ENCODE measurements at regions not wholly inside any gene's neighbourhood (a gene's known extent, or its start where the extent isn't known, plus 50 kb on each side); places are given as distances from the start of the nearest gene placed in this dataset.
"Not testable (repeated sequence)": the region's sequence is repeated elsewhere in the genome, so short reads cannot be mapped to it uniquely, and the experiment has no call there.

- not testable (repeated sequence) for DNase-seq
Observed at GRCh38 chr15:22684786-22685185, 101.7 kb upstream of the NIPA1 start.

- not testable (repeated sequence) for DNase-seq
Observed at GRCh38 chr15:22699881-22700280, 86.6 kb upstream of the NIPA1 start.

GRCh38 chr15:22710831-22711341, 75.6 kb upstream of the NIPA1 start:
- not testable (repeated sequence) for DNase-seq

GRCh38 chr15:22713933-22714332, 72.5 kb upstream of the NIPA1 start:
- DNase-seq: not testable (repeated sequence)

- not testable (repeated sequence) for DNase-seq
Observed at GRCh38 chr15:22714358-22715132, 71.9 kb upstream of the NIPA1 start.

- not testable (repeated sequence) for DNase-seq
Observed at GRCh38 chr15:22715133-22715845, 71.2 kb upstream of the NIPA1 start.

- not testable (repeated sequence) for DNase-seq
Observed at GRCh38 chr15:22719980-22720379, 66.5 kb upstream of the NIPA1 start.

GRCh38 chr15:22726104-22726503, 60.3 kb upstream of the NIPA1 start:
- DNase-seq: not testable (repeated sequence)

- not testable (repeated sequence) for DNase-seq
Observed at GRCh38 chr15:22735067-22735466, 51.4 kb upstream of the NIPA1 start.

- no peak for DNase-seq
Observed at GRCh38 chr15:22735781-22736180, 50.7 kb upstream of the NIPA1 start.

- not testable (repeated sequence) for DNase-seq
Observed at GRCh38 chr15:22736200-22736599, 50.2 kb upstream of the NIPA1 start.

Data from hematopoietic multipotent progenitor cell treated with erythropoietin and hydrocortisone succinate and interleukin-3 and kit ligand, for 8 days (in vitro differentiated cells).